Glomerular visceral epithelial cell (primary cell): ENCODE measurements at regions not wholly inside any gene's neighbourhood (a gene's known extent, or its start where the extent isn't known, plus 50 kb on each side); places are given as distances from the start of the nearest gene placed in this dataset.

ENCODE experiments used
- DNase-seq: peaks from one replicate; pipeline ENCODE4 v3.0.0-alpha.2; 2016; ENCODE audit errors: extremely low spot score

DNA sequence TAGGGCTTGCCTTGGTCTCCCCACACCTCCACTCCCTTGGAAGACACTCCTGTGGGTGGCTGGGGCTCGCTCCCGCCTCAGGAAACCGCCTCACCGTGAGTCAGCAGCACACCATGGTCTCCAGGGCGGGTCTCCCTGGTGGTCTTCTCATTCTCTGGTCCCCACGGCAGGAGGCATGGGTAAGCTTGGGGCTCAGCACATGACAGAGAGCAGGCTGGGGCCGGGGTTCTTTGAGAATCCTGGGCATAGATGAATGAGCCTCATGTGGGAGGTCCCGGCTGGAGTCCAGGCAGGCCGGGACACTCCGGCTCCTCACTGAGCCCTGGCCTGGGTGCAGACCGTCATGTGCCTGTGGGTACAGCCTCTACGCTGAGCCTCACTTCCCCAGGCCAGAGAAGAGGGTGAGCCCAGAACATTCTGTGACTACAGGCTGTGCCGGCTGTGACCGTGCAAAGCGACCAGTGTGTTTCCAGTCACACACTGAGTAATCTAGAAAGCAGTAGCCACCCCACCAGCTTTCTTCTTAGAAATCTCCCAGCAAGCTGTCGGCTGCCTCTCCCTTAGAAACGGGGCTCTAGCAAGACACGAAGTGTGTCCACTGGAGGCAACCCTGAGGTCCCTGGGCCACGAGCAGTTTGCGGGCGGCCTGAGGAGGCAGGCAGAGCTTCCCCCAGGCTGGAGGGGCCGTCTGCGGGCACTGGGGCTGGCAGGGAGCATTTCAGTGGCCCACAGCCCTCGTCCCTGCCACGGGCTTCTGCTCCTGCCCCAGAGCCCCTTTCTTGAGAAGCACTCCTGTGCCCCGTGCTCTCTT, 93.1 kb downstream of the RHOB start:
- DNase-seq: no peak

- DNase-seq: no peak
These were observed 93.9 kb downstream of the RHOB start for GRCh38 chr2:20540587-20541293.

DNA sequence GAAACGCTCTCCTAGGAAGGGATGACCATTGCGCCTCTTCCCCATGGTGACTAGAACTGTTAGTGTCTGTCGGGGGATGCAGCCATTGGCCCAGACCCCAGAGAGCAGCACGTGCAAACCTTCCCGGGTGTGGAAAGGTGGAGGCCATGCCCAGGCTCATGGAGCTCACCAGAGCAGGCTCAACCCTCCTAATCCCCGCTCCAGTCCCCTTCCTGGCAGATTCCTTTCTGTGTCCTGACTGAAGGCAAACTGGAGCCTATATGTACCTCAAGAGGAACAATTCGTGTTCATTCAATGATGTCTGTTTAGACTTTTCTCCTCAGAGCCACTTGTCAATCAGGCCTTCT, 94.4 kb downstream of the RHOB start:
- no peak for DNase-seq

DNA sequence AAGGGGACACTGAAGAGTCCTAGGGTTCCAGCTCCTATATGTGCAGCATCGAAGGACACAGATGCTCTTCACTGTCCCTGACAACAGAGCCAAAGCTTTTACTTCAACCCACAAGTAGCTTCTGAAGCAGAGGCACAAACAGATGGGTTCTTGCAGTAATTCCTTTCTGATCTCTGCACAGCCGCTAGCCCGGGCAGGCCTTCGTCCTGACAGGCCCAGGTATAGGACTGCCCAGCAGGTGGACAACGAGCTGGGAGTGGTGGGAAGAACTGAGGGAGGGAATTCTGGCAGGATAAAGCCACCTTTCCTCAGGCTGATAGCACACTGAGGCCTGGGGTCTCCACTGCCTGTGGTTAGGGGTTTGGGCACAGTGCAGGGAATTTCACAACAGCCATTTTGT, 94.8 kb downstream of the RHOB start:
- DNase-seq: no peak

DNA sequence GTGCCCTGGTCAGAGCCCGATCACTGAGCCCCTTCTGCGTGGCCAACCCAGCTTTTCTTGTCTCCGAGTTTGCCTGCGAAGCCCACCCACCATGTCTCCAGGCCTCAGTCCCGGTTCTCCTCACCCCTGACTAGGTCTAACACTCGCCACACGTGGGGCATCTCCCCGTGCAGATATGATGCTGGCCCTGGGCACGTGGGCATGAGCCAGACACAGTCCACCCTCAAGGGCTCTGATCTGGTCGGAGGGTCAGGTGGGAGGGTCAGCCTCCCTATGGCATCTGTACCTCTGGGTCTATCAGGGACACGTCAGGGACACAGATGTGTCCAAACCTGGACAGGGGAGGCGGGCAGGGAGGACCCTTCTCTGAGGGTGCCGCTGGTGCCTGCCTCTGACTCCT, 95.4 kb downstream of the RHOB start:
- DNase-seq: no peak

DNA sequence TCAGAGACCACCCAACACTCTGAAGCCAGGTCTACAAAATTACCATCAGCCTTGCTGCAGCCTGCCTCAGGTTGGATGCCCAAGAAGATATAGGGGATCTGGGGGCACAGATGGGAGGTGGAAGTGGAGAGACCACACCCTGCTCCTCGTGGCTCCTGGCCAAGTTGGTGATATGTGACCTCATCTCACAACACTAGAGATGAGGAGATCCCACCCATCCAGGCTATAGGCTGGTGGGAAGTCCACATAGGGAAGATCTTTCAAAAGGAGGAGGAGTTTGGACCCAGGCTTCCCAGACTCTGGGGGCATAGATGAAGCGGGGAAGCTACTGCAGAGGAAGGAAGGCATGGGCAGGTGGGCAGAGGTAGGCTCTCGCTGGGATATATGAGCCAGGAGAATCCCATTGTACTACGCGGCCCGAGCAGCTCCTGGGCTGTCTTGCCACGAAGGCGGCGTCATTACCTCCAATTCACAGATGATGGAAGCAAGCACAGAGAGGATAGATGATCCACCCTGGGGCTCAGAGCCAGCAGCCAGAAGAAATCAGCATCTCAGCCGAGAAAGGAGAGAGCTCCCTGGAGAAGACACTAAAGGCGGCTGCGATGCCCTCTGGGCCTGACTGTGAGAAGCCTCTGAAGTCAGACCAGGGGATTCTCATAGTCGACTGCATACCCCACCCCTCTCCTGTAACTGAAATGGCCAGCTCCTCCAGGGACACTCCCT, 96.0 kb downstream of the RHOB start:
- DNase-seq: no peak

DNA sequence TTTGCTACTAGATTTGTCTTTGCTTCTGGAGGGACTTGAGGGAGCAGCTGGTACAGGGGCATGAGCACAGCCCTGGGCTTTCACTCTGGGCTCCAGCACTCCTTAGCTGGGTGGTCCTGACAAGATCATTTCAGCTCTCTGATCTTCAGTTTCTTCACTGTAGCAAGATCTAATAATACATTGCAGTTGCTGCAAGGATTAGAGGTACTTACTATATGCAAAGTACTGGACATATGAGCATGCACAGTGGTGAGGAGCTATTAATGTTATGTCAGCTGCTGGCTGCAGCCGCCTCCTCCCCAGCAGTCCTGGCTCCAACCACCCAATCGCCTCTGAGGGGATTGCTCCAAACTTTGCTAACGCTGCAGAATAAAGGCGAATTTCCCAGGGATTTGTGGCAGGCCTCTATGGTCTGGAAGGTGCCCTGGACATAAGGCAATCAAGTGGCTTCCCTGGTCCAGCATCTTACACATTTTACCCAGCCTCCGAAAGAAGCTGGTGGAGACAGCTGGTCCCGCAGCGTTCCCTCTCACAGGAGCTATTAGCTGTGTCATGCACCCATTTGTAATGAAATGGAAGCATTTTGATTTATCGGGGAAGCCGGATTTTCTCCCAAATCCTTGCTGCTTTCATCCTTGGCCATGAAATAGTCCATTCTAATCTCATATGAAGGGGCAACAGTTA, 96.7 kb downstream of the RHOB start:
- no peak for DNase-seq

DNA sequence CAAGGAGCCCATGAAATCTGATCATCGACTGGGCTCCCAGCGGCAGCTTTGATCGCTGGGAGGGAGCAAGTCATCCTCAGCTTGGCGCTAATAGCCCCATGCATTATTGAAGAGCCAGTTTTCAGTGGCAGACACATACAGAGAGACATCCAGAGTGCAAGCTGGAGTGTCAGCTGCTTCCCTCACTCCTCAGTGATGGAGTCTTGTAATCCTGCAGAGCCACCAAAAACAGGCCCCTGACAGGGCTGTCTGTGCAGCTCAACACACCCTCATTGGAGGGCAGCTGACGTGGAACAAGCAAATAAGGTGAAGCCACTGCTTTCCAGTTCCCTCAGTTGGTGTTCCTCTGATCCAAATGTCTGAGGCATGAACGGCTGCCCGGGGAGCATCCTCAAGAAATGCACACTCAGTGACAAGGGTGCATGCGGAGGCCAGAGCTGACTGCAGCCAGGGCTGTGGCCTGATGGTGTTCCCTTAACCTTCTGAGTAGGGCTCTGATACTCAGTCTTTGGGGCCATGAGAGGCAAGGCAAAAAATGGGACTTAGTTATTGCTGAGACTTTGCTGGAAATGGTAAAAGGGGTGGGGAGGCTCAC, 97.4 kb downstream of the RHOB start:
- no peak for DNase-seq

GRCh38 chr2:20549144-20549543, 101.8 kb downstream of the HS1BP3 start:
- DNase-seq: no peak

GRCh38 chr2:20549691-20550348, 101.1 kb downstream of the HS1BP3 start:
- DNase-seq: no peak

- DNase-seq: peak; percentile 22
These were observed 99.5 kb downstream of the HS1BP3 start for GRCh38 chr2:20551260-20551944.

GRCh38 chr2:20551945-20552328, 99.0 kb downstream of the HS1BP3 start:
- DNase-seq: no peak

DNA sequence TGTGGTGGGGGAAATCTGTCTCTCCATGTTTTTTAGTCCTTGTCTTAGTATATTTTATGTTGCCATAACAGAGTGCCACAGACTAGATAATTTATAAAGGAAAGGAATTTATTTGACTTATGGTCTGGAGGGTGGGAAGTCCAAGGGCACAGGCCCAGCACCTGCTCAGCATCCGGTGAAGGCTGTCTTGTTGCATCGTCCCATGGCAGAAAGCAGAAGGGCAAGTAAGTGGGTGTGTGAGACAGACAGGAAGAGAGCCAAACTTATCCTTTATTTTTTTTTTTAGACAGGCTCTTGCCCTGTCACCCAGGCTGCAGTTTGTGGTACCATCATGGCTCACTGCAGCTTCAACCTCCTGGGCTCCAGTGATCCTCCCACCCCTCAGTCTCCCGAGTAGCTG, 98.1 kb downstream of the HS1BP3 start:
- no peak for DNase-seq

- no peak for DNase-seq
These were observed 97.3 kb downstream of the HS1BP3 start for GRCh38 chr2:20553580-20553979.

DNA sequence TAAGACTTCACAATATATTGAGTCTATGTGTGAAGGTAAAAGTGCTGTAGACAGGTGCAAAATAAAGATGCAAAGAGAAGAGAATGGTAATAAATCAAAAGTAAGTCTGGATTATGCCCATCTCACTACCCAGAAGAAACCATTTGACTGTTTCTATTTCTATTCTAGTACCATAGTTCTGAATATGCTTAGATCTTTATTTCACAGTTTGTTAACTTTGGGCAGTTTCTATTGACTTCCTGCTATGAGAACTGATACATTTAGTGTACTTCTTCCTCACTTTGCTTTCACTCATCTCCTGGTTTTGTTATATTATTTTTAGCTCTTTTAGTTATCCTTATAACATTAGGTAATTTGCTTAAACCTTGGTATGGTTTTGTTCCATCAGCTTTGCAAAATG, 94.9 kb downstream of the HS1BP3 start:
- no peak for DNase-seq

GRCh38 chr2:20556756-20557155, 94.1 kb downstream of the HS1BP3 start:
- DNase-seq: no peak

GRCh38 chr2:20557226-20557625, 93.7 kb downstream of the HS1BP3 start:
- no peak for DNase-seq

- no peak for DNase-seq
These were observed 93.3 kb downstream of the HS1BP3 start for GRCh38 chr2:20557635-20558034.

- no peak for DNase-seq
These were observed 92.3 kb downstream of the HS1BP3 start for GRCh38 chr2:20558391-20559150.

DNA sequence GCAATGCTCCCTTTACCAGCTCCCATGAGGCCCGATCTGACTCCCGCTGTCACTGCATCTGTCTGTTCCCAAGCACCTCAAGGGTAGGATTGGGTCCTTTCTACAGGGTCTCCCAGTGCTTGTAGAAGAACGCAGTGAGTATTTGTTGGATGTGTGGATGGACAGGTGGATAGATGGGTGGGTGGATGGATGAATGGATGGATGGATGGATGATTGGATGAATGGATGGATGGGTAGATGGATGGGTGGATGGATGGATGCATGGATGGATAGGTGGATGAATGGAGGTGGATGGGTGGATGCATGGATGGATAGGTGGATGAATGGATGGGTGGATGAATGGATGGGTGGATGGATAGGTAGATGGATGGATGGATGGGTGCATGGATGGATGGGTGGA, 91.6 kb downstream of the HS1BP3 start:
- DNase-seq: no peak
